ENCODE measurements at regions not wholly inside any gene's neighbourhood (a gene's known extent, or its start where the extent isn't known, plus 50 kb on each side); places are given as distances from the start of the nearest gene placed in this dataset.

DNA sequence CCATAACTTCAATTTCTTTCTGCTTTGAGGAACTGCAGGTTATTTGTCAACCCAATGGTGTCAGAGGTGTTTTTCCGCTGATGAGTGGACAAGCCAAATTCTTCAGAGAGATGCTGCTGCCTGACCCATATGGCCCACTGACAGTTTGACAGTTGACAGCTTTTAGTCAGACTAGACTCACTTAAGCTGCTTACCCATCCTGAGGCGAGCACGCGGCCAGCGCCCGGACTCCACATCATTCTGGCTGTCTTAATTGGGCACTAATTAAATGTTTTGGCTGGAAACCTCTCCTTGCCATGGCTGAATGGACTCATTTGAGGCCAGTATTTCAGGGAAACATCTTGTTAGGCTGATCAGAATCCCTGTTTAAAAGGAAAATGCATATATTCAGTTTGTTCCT lies 316.1 kb upstream of the FANCL start:
- DNase-seq: no peak

DNA sequence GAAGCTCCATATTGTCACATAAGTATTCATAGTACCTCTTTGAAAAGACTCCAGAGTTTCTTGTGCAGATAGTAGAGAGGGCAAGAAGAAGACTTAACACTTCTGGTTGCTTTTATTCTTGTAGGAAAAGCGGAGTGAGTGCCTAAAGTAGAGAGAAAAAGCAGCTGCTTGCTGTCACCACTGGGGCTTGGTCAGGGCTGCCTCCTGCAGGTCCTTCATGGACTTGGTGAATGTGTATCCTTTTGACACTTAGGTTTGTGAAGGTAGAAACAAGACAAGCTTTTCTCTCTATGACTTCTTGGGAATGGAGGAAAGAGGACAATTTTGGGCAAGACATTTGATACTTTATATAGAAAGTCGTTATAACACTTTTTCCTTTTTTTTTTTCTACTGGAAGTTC lies 312.8 kb upstream of the FANCL start:
- no peak for DNase-seq

DNA sequence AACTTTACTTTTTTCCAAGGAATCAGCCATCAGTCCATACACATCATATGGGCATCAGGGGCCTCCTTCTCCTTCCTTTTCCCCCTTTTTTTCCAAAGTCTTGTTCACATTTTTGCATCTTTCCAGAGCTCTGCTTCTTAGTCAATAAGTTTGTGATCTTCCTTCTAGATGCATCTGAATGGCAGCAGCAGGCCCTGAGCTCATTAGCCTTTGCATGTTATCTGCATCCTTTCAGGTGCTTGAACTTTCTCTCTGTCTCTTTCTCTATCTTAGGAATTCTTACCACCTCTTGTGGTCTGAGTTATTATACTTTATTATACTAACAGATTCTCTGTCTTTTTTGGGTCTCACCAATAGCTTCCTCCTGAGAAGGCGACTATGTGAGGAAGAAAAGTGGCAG lies 312.4 kb upstream of the FANCL start:
- no peak for DNase-seq

DNA sequence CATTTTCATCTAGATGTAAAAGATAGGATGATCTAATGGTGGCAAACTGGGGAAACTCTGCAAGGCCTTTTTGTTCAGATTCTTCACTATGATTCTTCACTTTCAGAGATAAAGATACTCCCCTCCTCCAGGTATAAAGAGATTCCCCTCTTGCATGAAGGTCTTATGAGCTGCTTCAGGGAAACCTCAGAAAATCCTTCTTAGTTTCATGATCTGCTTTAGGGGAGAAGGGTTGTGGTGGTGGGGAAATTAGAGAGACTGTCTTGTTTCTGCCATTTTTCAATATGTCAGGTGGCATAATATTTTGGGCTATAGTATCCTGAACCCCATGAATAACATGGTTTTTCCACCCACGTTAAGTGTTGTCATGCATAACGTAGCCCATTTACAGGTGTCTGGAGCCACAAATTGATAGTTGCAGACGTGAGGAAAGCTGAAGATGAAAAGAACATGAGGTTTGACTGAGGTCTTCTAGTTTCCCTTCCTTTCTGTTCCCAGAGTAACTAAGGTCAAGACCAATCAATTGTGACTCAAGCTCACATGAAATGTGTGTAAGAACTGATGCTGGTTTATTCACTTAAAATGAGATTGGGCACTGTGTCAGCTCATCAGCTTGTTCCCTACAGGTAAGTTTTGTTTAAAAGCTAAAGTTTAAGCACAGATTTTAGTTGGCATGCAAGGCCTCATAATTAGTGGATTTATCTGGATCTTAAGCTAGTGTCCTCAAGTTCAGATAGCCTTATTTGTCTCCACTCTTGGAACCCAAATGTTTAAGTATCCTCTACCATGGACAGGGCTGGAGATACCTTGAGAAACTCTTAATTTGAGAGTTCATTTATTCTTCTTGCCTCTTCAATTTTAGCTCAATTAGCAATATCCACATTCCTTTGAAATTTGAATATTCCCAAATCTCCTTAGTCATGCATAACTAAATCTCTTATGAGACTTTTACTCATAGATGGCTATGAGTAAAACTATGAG lies 304.5 kb upstream of the FANCL start:
- DNase-seq: no peak

DNA sequence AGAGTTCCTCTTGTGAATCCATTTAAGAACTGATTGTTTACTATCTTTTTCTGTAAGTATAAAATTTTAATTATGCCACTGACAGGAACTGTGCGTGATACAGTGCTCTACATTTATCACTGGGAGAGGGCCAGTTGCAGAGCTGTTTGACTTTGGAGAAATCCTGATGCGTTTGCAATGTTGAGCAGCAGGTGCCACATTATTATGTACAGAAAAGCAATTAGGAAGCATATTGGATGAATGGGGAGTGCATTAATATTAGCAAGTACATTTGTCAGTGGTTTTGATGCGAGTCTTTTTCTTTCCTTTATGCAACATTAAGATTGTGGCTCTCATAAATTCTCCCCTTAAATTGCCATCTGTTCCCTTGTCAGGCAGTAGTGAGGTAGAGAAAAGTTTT lies 302.3 kb upstream of the FANCL start:
- no peak for DNase-seq

DNA sequence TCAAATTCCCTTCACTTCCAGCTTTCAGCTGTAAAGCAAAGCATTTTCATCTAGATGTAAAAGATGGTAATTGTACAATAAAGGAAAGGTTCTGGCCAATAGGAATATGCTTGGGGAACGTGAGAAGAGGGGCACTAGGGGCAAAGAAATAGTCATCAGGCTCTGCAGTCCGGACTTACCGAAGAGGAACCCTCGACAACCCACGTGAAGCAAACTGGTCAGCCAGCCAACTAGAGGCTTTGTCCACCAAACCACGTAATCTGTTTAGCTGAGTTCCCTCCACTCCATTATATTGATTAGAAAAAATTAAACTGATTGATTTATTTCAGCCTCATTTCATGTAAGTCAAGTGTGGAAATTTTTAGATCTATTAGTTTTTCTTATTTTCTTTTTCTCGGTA lies 300.4 kb upstream of the FANCL start:
- DNase-seq: no peak

DNA sequence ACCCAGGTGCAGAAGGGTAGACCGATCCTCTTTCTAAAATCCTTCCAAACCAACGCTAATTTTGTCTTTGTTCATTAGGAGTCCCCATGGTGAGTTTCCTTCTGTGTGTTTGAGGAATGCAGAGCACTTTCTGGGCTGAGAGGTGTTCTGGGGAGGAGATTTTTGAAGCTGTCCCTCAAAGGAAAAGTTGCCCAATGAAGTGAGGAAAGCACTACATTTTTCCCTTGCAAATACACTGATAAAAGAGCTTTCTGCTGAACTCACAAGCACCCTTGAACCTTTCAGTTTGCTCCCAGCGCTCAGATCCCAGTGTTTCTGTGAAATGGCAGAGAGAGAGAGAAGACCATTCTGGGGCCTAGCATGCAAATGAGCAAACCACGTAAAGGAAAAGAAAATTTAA lies 299.6 kb upstream of the FANCL start:
- no peak for DNase-seq

DNA sequence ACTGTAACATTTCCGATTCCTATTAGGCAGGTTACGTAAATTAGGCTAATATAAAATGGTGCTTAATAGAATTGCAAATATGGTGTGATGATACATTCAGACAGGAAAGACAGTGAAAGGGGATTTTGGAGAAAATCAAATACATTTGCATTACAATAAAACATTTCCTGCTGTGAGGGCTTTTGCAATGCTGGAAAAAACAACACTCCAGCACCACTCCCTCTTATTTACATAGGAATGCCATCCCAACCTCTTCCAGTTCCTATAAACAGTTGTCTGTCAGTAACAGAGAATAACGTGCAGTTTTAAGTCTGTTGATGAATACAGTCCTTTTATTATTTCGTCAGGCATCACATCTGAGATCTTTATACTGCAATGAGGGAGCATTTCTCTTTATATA lies 298.8 kb upstream of the FANCL start:
- DNase-seq: peak; percentile 40

DNA sequence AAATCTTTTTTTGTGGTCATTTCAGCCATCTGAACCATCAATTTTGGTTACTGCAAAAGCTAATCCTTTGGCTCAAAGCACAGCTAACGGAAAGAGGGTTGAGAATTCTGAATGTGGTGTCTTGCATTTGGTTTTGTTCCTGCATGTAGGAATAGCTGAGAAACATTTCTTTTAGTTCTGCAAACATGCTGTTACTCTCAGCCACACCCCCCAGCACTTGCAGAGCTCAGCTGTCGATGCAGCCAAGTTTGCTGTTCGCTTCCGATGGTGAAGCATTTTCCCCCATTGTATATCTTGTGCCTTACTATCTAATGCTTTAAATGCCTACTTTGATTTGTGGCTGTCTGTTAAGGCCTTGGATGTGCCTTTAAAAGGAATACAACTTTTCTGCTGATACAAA lies 294.9 kb upstream of the FANCL start:
- DNase-seq: no peak

DNA sequence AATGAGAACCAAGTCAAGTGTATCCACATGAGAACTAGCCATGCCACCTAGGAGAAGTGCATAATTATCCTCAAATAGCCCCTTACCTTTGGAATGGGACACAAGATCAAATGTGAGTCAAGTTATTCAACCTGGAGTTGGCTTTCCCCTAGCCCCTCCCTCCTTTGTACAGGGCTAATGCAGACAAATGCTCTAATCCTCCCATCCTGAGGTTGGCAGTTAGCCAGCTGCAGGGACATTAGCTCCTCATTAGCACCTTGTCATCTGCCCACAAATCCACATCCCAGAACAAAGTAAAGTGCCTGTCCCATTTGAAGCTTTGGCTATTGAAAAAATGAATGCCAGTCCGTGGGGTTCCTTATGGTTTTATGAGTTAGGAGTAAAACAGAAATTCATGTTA lies 294.1 kb upstream of the FANCL start:
- DNase-seq: no peak

DNA sequence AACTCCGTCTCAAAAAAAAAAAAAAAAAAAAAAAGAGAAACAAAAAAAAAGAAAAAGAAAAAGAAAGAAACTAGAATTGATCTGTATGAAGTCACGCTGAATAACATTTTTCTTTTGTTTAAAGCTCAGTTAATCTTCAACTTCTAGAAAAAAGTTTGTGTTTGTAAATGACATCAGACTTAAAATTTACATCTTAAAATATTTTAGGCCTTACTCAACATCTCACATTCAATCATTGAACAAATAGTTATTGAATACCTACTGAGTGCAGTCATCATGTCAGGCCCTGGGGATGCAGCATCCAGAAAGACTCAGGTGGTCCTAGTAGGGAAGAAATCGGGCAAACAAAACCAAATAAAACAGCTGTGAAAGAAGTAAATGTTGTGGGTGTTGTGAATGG lies 292.3 kb upstream of the FANCL start:
- no peak for DNase-seq

DNA sequence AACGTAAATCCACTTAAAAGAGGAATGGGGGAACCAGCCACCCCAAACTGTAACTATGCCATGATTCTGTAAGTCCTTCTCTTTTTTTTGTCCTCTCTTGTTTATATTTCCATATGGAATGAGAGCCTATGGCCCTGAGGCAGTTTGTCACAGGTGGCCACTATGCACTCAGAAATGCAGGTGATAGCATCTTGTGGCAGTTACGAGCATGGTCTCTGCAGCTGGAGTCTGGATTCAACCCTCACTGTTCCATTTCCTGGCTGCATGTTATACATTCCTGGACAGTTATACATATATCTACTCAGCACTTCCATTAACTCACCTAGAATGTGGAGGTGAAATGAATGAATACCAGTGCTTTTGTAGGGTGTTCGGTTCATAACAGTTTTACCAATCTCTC lies 291.5 kb upstream of the FANCL start:
- DNase-seq: no peak

DNA sequence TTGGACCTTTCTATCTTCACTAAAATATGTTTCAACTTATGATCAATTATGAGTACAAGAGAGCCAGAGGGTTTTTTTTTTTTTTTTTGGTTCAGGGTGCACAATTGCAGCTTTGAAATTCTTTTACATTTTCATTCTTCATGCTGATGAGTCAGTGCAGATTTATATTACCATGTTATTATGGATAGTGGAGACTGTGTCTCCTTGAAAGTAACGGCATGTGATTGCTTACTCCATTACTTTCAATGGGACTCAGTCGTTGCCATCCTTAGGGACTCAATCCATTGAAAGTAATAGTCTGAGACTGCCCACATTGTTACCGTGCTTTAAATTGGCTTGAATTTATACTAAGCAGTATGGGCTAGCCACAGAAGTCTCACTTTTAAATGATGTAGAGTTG lies 286.5 kb upstream of the FANCL start:
- no peak for DNase-seq

DNA sequence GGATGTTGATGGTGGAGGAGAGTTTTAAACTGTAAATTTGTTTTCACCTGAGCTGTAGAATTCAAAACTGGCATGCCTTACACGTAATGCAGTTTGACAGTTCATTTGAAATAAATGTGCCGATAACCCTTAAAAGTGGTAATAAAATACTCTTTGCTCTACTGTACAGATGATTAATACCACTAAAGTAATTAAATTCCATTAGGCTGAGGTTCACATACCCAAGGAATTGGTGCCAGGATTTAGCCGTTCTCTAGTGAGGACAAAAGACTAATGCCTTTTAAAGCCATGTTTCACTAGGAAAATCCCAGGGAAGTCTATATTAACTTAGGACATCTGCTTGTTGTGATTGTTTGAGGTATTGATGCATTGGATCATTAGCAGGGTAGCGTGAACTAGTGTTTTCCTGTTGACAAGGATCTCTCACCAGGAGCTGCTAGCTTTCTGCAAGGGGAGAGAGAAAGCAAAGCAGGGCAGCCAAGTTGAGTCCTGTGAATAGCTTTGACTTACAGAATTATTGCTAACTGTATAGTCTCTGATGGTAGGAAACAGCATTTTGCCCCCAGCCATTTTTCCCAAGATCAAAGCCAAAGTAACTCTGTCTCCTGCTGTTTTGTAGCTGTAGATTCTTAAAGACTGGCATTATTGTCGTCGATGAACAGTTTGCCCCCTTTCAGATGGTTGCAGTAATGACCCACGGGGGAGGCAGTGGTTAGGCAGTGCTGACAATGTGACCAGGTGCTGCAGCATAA lies 280.9 kb upstream of the FANCL start:
- peak; percentile 77 for DNase-seq

DNA sequence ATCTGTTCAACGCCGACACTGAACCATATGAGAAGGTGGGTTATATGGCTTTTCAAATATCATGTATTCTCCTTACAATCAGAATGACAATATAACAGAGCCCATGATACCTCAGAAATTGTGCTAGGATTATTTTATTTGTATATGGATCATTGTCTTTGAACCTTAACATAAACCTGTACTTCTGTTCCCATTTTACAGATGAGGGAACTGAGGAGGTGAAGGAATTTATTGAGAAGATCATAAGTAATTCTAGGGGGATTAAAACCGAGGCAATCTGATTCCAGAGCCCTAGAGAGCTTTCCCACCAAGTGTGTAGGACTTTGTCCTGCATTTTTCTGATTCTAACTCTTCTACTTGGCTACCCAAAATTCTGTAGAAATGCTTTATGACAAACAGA lies 279.8 kb upstream of the FANCL start:
- DNase-seq: no peak

DNA sequence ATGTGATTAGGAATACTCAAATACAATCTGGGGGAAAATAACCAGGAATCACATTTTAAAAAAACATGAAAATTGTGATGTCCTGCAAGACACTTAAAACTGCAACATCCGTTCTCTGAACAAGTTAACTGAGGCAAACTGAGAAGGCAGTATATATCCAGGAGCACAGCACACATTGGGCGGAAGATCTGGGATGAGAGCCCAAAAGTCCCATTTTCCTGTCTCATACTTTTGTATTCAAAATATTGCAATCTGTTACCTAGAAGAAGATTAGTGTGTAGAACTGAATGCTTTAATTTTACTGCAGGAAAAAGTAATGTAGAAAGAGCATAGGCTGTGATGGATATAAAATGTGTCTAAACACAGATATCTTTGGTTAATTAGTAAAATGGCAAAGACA lies 276.8 kb upstream of the FANCL start:
- no peak for DNase-seq

DNA sequence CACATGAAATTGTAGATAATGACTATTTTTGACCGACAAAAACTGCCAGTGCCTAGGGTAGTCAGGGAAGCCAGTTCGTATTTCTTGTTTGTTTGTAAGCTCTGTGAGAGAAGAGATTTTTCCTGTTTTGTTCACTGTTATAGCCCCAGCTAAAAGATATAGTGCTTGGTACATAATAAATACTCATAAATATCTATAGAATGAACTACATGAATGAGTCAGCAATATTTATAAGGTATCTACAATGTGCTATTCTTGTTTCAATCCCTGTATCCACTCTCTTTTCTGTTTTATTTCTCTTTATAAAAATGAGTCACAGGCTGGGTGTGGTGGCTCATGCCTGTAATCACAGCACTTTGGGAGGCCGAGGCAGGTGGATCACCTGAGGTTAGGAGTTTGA lies 275.6 kb upstream of the FANCL start:
- DNase-seq: no peak

DNA sequence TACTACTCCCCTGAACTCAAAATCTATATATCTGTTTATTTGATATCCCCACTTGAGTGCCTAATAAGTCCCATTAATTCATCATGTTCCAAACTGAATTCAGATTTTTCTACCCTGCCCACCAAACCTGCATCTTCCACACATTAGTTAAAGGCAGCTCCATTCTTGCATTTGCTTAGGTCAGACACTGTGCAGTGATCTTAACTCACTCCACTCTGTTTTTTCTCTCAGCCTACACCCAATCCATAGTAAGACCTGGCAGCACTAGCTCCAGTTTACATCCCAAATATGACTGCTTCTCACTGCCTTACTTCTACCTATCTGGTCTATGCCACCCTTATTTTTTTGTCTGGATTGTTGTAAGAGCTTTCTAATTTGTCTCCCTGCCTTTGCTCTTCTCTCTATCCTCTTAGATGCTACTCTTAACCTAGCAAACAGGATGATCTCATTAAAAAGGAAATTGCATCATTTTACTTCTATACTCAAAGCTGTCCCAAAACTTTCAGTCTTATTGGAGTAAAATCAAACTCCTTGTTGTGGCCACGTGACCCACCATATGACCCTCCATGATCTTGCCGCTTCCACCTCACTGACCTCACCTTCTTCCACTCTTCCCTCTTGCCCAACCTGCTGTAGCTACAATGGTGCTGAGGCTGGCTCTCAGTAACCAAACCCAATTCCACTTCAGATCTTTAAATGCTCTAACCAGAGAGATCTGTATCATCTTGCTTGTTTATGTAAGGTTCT lies 274.9 kb upstream of the FANCL start:
- no peak for DNase-seq

DNA sequence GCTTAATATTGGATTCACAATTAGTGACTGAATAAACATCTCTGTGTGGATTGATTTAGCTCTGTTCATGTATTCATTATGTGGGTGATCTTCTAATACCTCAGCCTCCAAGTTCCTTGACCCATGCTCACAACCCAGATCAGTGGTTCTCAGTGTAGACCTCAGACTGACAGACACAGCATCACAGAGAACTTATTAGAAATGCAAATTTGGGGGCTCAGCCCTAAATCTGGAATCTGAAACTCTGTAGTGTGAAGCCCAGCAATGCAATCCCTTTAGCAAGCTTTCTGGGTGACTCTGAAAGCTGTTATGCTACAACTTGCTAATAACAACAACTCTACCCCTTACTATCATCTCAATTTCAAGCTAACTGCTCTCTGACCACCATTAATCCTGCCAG lies 273.1 kb upstream of the FANCL start:
- no peak for DNase-seq

DNA sequence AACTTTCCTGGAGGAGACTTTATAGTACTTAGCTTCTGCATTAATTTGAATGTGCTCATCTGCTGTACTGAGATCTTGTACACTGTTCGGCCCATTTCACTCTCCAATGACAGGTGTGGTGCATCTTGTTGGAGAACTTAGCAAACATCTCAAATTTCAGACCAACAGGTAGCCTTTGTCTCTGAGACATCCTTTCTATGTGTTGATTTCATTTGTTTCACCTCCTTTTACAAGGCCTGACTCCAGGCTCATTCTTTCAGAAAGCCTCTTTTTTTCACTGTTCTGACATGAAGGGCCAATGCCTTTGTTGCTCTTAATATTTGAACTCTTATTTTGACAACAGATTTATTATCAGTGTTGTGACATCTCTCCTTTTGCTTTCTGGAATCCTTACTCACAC lies 271.8 kb upstream of the FANCL start:
- DNase-seq: no peak

DNA sequence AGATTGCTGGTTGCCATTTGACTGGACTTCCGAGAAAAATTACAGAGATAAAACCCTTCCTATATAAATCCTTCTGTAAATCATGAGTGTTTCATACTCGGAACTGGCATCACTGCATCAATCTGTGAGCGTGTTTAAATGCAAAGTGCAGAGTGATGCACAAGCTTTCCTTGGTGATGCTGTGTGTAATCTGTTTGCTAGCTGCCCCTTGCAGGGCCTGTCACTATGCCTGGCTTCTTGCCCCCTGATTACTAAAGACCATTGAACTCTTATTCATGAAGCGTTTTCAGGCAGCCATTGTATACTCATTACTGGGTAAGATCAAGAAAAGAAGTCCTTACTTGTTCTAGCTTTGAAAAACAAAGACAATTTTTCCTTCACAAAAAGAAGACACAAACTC lies 266.9 kb upstream of the FANCL start:
- DNase-seq: no peak

DNA sequence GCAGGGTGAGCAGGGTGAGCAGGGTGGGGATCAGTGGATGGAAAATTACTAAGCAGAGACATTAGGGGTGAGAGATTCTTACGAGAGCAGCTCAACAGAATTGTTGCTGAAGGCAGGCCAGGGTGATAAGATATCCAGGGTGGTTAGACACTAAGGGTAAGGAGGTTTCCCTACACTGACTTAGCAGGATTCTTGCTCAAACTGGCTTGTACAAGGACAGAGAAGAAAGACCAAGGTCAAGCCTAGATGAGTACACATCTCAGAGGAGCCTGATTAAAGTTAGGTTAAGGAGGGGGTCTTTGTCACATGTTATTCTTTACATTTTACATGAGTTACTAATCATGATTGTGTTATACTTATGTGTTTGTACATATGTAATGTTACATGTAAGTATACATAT lies 262.8 kb upstream of the FANCL start:
- no peak for DNase-seq

DNA sequence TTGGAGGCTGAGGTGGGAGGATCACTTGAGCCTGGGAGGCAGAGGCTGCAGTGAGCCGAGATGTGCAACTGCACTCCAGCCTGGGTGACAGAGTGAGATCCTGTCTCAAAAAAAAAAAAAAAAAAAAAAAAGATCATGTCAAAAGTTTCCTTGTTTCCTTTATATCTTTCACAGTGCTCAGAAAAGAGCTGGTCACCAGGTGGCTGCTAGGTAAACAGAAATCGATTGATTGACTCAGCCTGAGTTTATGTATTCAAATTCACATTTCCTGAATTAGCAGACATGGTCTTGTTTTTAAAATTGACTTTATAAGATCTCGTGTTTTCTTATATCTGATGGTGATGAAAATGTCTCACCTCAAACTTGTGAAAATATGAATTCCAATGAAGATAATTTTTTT lies 261.8 kb upstream of the FANCL start:
- no peak for DNase-seq

Data from NCI-H1092 (cell line).